ENCODE measurements at regions not wholly inside any gene's neighbourhood (a gene's known extent, or its start where the extent isn't known, plus 50 kb on each side); places are given as distances from the start of the nearest gene placed in this dataset.

- no peak for DNase-seq
These were observed 264.5 kb downstream of the GPD2 start for GRCh38 chr2:156700681-156701080.

GRCh38 chr2:156702541-156702940 is 266.4 kb downstream of the GPD2 start:
- DNase-seq = no peak

GRCh38 chr2:156703642-156704041 is 267.5 kb downstream of the GPD2 start:
- DNase-seq = no peak

- no peak for DNase-seq
These were observed 268.0 kb downstream of the GPD2 start for GRCh38 chr2:156704132-156704531.

- no peak for DNase-seq
These were observed 268.4 kb downstream of the GPD2 start for GRCh38 chr2:156704617-156705016.

- no peak for DNase-seq
These were observed 270.4 kb downstream of the GPD2 start for GRCh38 chr2:156706576-156706975.

GRCh38 chr2:156708051-156708450 is 271.9 kb downstream of the GPD2 start:
- no peak for DNase-seq

- no peak for DNase-seq
These were observed 272.9 kb downstream of the GPD2 start for GRCh38 chr2:156709091-156709490.

- DNase-seq = no peak
These were observed 282.9 kb downstream of the GPD2 start for GRCh38 chr2:156719036-156719435.

- no peak for DNase-seq
These were observed 291.7 kb downstream of the GPD2 start for GRCh38 chr2:156727867-156728266.

- DNase-seq = no peak
These were observed 292.1 kb downstream of the GPD2 start for GRCh38 chr2:156728328-156728727.

- no peak for DNase-seq
These were observed 295.3 kb downstream of the GPD2 start for GRCh38 chr2:156731506-156731905.

GRCh38 chr2:156736950-156737349 is 300.8 kb downstream of the GPD2 start:
- no peak for DNase-seq

- DNase-seq = no peak
These were observed 303.1 kb downstream of the GPD2 start for GRCh38 chr2:156739301-156739700.

- DNase-seq = no peak
These were observed 309.4 kb downstream of the GPD2 start for GRCh38 chr2:156745619-156746018.

GRCh38 chr2:156748221-156748620 is 312.0 kb downstream of the GPD2 start:
- no peak for DNase-seq

GRCh38 chr2:156752042-156752441 is 315.9 kb downstream of the GPD2 start:
- no peak for DNase-seq

- DNase-seq = no peak
These were observed 317.6 kb downstream of the GPD2 start for GRCh38 chr2:156753766-156754165.

GRCh38 chr2:156756516-156756915 is 320.3 kb downstream of the GPD2 start:
- no peak for DNase-seq

- no peak for DNase-seq
These were observed 327.0 kb downstream of the GPD2 start for GRCh38 chr2:156763174-156763573.

- DNase-seq = no peak
These were observed 328.9 kb downstream of the GPD2 start for GRCh38 chr2:156765043-156765442.

- no peak for DNase-seq
These were observed 329.3 kb downstream of the GPD2 start for GRCh38 chr2:156765450-156765849.

- DNase-seq = no peak
These were observed 333.6 kb downstream of the GPD2 start for GRCh38 chr2:156769802-156770201.

GRCh38 chr2:156778916-156779315 is 342.7 kb downstream of the GPD2 start:
- DNase-seq = no peak

GRCh38 chr2:156779416-156780120 is 343.4 kb downstream of the GPD2 start:
- DNase-seq = no peak
